Neuronal stem cell (in vitro differentiated cells): ENCODE measurements at regions not wholly inside any gene's neighbourhood (a gene's known extent, or its start where the extent isn't known, plus 50 kb on each side); places are given as distances from the start of the nearest gene placed in this dataset.

Source experiments
- DNase-seq: peaks from one replicate; pipeline ENCODE4 v3.0.0-alpha.2; 2013; ENCODE audit warnings: low spot score
- H2AFZ ChIP-seq: one replicate; pipeline ENCODE4 v1.6.1; 2013; ENCODE audit warnings: mild to moderate bottlenecking, low read length, inconsistent platforms
- H2AK5ac ChIP-seq: 2 replicates; pipeline ENCODE4 v1.6.1; 2013; ENCODE audit warnings: low read depth, mild to moderate bottlenecking, inconsistent platforms, low read length, moderate library complexity, mixed read lengths
- H2BK120ac ChIP-seq: 2 replicates; pipeline ENCODE4 v1.6.1; 2013; ENCODE audit warnings: low read depth, mild to moderate bottlenecking, inconsistent platforms, low read length, moderate library complexity, mixed read lengths
- H2BK12ac ChIP-seq: one replicate; pipeline ENCODE4 v1.6.1; 2013; ENCODE audit warnings: low read length, inconsistent platforms
- H2BK15ac ChIP-seq: 2 replicates; pipeline ENCODE4 v1.6.1; 2013; ENCODE audit warnings: mild to moderate bottlenecking, low read length, inconsistent platforms, mixed read lengths
- H2BK5ac ChIP-seq: one replicate; pipeline ENCODE4 v1.6.1; 2013; ENCODE audit warnings: inconsistent platforms, mild to moderate bottlenecking, low read length, moderate library complexity
- H3K14ac ChIP-seq: one replicate; pipeline ENCODE4 v1.6.1; 2013; ENCODE audit warnings: low read length, inconsistent platforms
- H3K18ac ChIP-seq: 2 replicates; pipeline ENCODE4 v1.6.1; 2013; ENCODE audit warnings: low read length, inconsistent platforms
- H3K23ac ChIP-seq: 2 replicates; pipeline ENCODE4 v1.6.1; 2013; ENCODE audit warnings: low read depth, mild to moderate bottlenecking, mixed read lengths, low read length, inconsistent platforms; ENCODE audit not compliant: poor library complexity
- H3K27ac ChIP-seq: replicated peaks from 3 replicates; pipeline ENCODE4 v1.5.1; 2013; ENCODE audit warnings: low read length, inconsistent platforms
- H3K27me3 ChIP-seq, 3 experiments: 2 replicates each; pipeline ENCODE4 v1.6.1; 2013; ENCODE audit warnings: low read length in 3 of 3, mild to moderate bottlenecking in 2 of 3, inconsistent platforms in 1 of 3, low read depth in 1 of 3, mixed read lengths in 1 of 3, moderate library complexity in 1 of 3; ENCODE audit not compliant: control insufficient read depth in 3 of 3, insufficient read depth in 3 of 3
- H3K36me3 ChIP-seq, 2 donors: replicated peaks in 1 of 2; 2 replicates each; pipeline ENCODE4 v1.6.1; 2013; ENCODE audit warnings: low read length in 2 of 2; ENCODE audit not compliant: control insufficient read depth in 2 of 2, insufficient read depth in 2 of 2
- H3K4ac ChIP-seq: 2 replicates; pipeline ENCODE4 v1.6.1; 2013; ENCODE audit warnings: inconsistent platforms, mild to moderate bottlenecking, low read length, moderate library complexity
- H3K4me1 ChIP-seq, 2 donors: 1 replicate in 1 of 2; 2 replicates in 1 of 2; pipeline ENCODE4 v1.6.1; 2013; ENCODE audit warnings: low read length in 2 of 2, low read depth in 1 of 2; ENCODE audit not compliant: control insufficient read depth in 2 of 2, insufficient read depth in 1 of 2
- H3K4me2 ChIP-seq: one replicate; pipeline ENCODE4 v1.6.1; 2013; ENCODE audit warnings: mild to moderate bottlenecking, low read length, inconsistent platforms; ENCODE audit not compliant: insufficient read depth, poor library complexity, severe bottlenecking
- H3K4me3 ChIP-seq, 2 donors: 2 replicates each; pipeline ENCODE4 v1.5.1; 2013; ENCODE audit warnings: low read length in 2 of 2, mild to moderate bottlenecking in 2 of 2, inconsistent platforms in 1 of 2, moderate library complexity in 1 of 2
- H3K79me1 ChIP-seq: one replicate; pipeline ENCODE4 v1.6.1; 2013; ENCODE audit warnings: low read depth, mild to moderate bottlenecking, inconsistent platforms, low read length, moderate library complexity
- H3K9ac ChIP-seq: one replicate; pipeline ENCODE4 v1.6.1; 2013; ENCODE audit warnings: mild to moderate bottlenecking, low read depth, low read length, inconsistent platforms; ENCODE audit not compliant: poor library complexity
- H3K9me3 ChIP-seq, 2 donors: replicated peaks in 1 of 2; 2 replicates each; pipeline versions ENCODE3 to v1.6.1; 2013; ENCODE audit warnings: low read length in 2 of 2, mild to moderate bottlenecking in 2 of 2, inconsistent platforms in 1 of 2, low read depth in 1 of 2, mixed read lengths in 1 of 2, moderate library complexity in 1 of 2; ENCODE audit not compliant: control insufficient read depth in 2 of 2, insufficient read depth in 1 of 2
- H4K8ac ChIP-seq: one replicate; pipeline ENCODE4 v1.6.1; 2013; ENCODE audit warnings: low read depth, mild to moderate bottlenecking, inconsistent platforms, low read length, moderate library complexity
- H4K91ac ChIP-seq: one replicate; pipeline ENCODE4 v1.6.1; 2013; ENCODE audit warnings: low read length, low read depth, mild to moderate bottlenecking, inconsistent platforms; ENCODE audit not compliant: poor library complexity
- WGBS, 2 donors: extraction: QIAGEN DNeasy Blood & Tissue Kit; methylation state at CpG; one replicate each; pipeline ENCODE4 v1.1.7; 2013; ENCODE audit warnings: missing lambda C conversion rate in 2 of 2, mixed read lengths in 1 of 2; ENCODE audit not compliant: insufficient read length in 2 of 2, insufficient replicate concordance in 1 of 2; ENCODE audit errors: extremely low coverage in 2 of 2; 5-methylcytosine and 5-hydroxymethylcytosine counted together

DNA sequence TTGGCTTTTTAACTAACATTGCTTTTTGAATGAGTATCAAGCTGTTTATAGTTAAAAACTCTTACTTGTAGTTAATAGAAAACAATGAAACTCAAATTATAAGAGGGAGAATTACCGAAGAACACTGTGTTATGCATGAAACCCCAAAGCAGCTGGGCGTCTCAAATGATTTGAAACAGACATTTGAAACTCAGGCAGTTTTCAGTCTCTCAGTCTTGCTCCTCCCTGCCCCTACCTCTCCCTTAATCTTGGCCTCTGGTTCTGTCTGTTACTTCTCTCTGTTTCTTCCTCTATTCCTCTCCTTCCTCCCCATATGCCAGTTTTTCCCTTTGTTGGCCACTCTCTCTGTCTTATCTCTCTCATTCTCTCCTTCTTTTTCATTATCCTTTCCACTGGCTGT, 118.3 kb upstream of the SYNPR start:
- H3K18ac ChIP-seq = no peak overlapping the region

DNA sequence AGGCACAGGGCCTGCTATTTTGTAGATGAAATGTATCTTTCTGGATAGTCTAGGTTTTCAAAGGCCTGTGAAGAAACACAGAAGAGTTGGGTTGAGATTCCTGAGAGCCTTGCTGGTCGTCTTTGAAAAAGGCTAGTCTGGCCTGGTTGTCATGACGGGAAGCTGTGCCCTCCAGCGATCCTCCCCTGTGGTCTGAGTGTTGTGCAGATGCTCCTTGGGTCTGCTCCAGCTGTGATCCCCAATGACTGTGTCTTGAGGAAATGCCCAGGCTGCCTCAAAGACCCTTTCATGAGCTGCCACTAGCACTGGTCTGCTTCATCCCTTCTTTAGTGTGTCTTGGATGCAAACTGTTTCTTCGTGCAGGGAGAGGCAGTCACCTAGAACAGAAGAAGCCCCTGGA, 111.0 kb upstream of the SYNPR start:
- H3K4me2 ChIP-seq = no peak overlapping the region
- H3K9ac ChIP-seq = no peak overlapping the region
- H3K27ac ChIP-seq = no peak overlapping the region
- H3K4me3 ChIP-seq = no peak overlapping the region
- H3K27me3 ChIP-seq = no peaks in the 10 kb centered on the region
- H2BK15ac ChIP-seq = no peak overlapping the region
- no peak overlapping the region for H3K18ac ChIP-seq
- H2BK5ac ChIP-seq = no peak overlapping the region
- no peak overlapping the region for H2AFZ ChIP-seq
- H2BK120ac ChIP-seq = no peak overlapping the region
- no peaks in the 10 kb centered on the region for H3K36me3 ChIP-seq
- no peaks in the 10 kb centered on the region for H3K9me3 ChIP-seq
- H3K14ac ChIP-seq = peak overlapping the region; percentile 56
- H3K23ac ChIP-seq = no peak overlapping the region
- H3K4ac ChIP-seq = no peak overlapping the region
- no peak overlapping the region for H4K91ac ChIP-seq
- no peak overlapping the region for H2AK5ac ChIP-seq
- no peak overlapping the region for H2BK12ac ChIP-seq
- H4K8ac ChIP-seq = peak overlapping the region; percentile 65
- no peaks in the 10 kb centered on the region for H3K79me1 ChIP-seq
- no peaks in the 10 kb centered on the region for H3K4me1 ChIP-seq
- no peak for DNase-seq
- no CpG with 5 or more reads among the region's 4 CpGs for WGBS, 2 donors

More for the DNA sequence above, 118.3 kb upstream of the SYNPR start:
- no peak for DNase-seq
- H2AFZ ChIP-seq = no peak overlapping the region
- H3K14ac ChIP-seq = no peak overlapping the region
- no peak overlapping the region for H3K27ac ChIP-seq
- H4K8ac ChIP-seq = no peak overlapping the region
- H3K23ac ChIP-seq = no peak overlapping the region
- H2BK5ac ChIP-seq = no peak overlapping the region
- H2BK120ac ChIP-seq = no peak overlapping the region
- H3K27me3 ChIP-seq = no peaks in the 10 kb centered on the region
- WGBS, 2 donors = no CpG with 5 or more reads among the region's 2 CpGs
- no peak overlapping the region for H2BK15ac ChIP-seq
- no peaks in the 10 kb centered on the region for H3K9me3 ChIP-seq
- H3K9ac ChIP-seq = no peak overlapping the region
- H3K4ac ChIP-seq = no peak overlapping the region
- no peaks in the 10 kb centered on the region for H3K79me1 ChIP-seq
- peaks cover 0 to 2% of the 10 kb centered on the region in 2 donors for H3K36me3 ChIP-seq
- no peak overlapping the region for H4K91ac ChIP-seq
- no peak overlapping the region for H3K4me2 ChIP-seq
- H3K4me1 ChIP-seq = no peaks in the 10 kb centered on the region
- H3K4me3 ChIP-seq = no peak overlapping the region
- no peak overlapping the region for H2BK12ac ChIP-seq
- H2AK5ac ChIP-seq = no peak overlapping the region

- H3K9me3 ChIP-seq = no peaks in the 10 kb centered on the region
- H2AK5ac ChIP-seq = no peak overlapping the region
- no peak overlapping the region for H3K18ac ChIP-seq
- H2BK120ac ChIP-seq = no peak overlapping the region
- no peak overlapping the region for H3K23ac ChIP-seq
- no peak overlapping the region for H2BK5ac ChIP-seq
- H3K14ac ChIP-seq = no peak overlapping the region
- no peak overlapping the region for H4K91ac ChIP-seq
- no peak overlapping the region for H2BK15ac ChIP-seq
- H3K27ac ChIP-seq = no peak overlapping the region
- no peak for DNase-seq
- H3K36me3 ChIP-seq = no peaks in the 10 kb centered on the region
- H3K4ac ChIP-seq = no peak overlapping the region
- H3K4me1 ChIP-seq = no peaks in the 10 kb centered on the region
- no peak overlapping the region for H3K4me2 ChIP-seq
- H3K27me3 ChIP-seq = no peaks in the 10 kb centered on the region
- H4K8ac ChIP-seq = no peak overlapping the region
- H3K9ac ChIP-seq = no peak overlapping the region
- H2BK12ac ChIP-seq = no peak overlapping the region
- H2AFZ ChIP-seq = no peak overlapping the region
- no peaks in the 10 kb centered on the region for H3K79me1 ChIP-seq
- no peak overlapping the region for H3K4me3 ChIP-seq
These were observed 109.9 kb upstream of the SYNPR start for GRCh38 chr3:63168179-63168578.

DNA sequence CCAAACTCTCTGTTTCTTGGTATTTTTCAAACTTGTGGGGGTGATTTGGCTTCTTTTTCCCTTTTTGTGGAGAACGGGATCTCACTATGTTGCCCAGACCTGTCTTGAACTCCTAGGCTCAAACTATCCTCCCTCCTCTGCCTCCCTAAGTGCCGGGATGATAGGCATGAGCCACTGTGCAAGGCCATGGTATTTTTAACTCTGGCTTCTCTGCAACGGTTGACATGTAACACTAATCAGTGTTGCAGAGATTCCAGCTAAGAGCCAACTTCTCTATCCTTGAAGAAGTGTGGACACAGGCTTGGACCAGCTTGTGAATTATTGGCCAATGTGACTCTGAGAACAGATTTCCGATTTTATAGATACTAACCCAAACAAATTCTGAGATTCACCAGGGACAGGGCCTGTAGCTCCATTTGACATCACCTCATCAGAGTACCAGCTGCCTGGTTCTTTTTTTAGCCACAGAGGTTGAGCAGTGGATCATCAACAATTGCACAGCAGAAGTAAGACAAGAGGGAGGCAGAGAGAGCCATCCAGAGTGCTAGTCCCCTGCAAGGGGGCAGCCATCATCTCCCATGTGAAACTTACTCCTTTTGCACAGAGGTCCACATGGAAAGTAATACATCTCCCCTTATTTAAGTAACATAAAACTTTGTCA, 98.1 kb upstream of the SYNPR start:
- no peak overlapping the region for H3K4ac ChIP-seq
- no peak overlapping the region for H3K9ac ChIP-seq
- H3K79me1 ChIP-seq = no peaks in the 10 kb centered on the region
- no peak overlapping the region for H2BK15ac ChIP-seq
- no CpG with 5 or more reads among the region's 4 CpGs for WGBS, 2 donors
- no peak overlapping the region for H2AK5ac ChIP-seq
- no peak overlapping the region for H3K27ac ChIP-seq
- H2BK120ac ChIP-seq = no peak overlapping the region
- no peak overlapping the region for H3K23ac ChIP-seq
- H3K14ac ChIP-seq = no peak overlapping the region
- H2AFZ ChIP-seq = no peak overlapping the region
- no peak overlapping the region for H3K4me3 ChIP-seq
- DNase-seq = no peak
- no peaks in the 10 kb centered on the region for H3K9me3 ChIP-seq
- H4K91ac ChIP-seq = no peak overlapping the region
- no peaks in the 10 kb centered on the region for H3K27me3 ChIP-seq
- no peak overlapping the region for H3K18ac ChIP-seq
- no peak overlapping the region for H2BK5ac ChIP-seq
- H2BK12ac ChIP-seq = no peak overlapping the region
- no peaks in the 10 kb centered on the region for H3K36me3 ChIP-seq
- H3K4me1 ChIP-seq = no peaks in the 10 kb centered on the region
- H3K4me2 ChIP-seq = no peak overlapping the region
- H4K8ac ChIP-seq = no peak overlapping the region
